OCI-LY1 (cell line): ENCODE measurements at regions not wholly inside any gene's neighbourhood (a gene's known extent, or its start where the extent isn't known, plus 50 kb on each side); places are given as distances from the start of the nearest gene placed in this dataset.

Source experiments
- H2AFZ ChIP-seq: fragments of 200-600 bp; sonication (generic), shearing (Covaris generic); 2 replicates; pipeline ENCODE4 v1.6.0; 2014; ENCODE audit warnings: antibody characterized with exemption, mild to moderate bottlenecking, low read length
- H3F3A ChIP-seq: fragments of 200-600 bp; sonication (generic), shearing (Covaris generic); 2 replicates; pipeline ENCODE4 v1.6.0; 2014; ENCODE audit warnings: mild to moderate bottlenecking, antibody characterized with exemption, low read length, moderate library complexity; ENCODE audit not compliant: insufficient read depth
- H3K27ac ChIP-seq: fragments of 200-600 bp; sonication (generic); 2 replicates; pipeline ENCODE4 v1.5.1; 2014; ENCODE audit warnings: low read length, mixed run types, mild to moderate bottlenecking, low read depth; ENCODE audit not compliant: poor library complexity, severe bottlenecking
- H3K27me3 ChIP-seq: fragments of 200-600 bp; sonication (generic); 2 replicates; pipeline ENCODE4 v1.6.0; 2014; ENCODE audit warnings: antibody characterized with exemption, mild to moderate bottlenecking, low read length, moderate library complexity; ENCODE audit not compliant: insufficient read depth
- H3K36me3 ChIP-seq: fragments of 200-600 bp; sonication (generic); 2 replicates; pipeline ENCODE4 v1.6.1; 2014; ENCODE audit warnings: mild to moderate bottlenecking, antibody characterized with exemption, low read length, moderate library complexity, mixed read lengths; ENCODE audit not compliant: insufficient read depth
- H3K4me1 ChIP-seq: fragments of 200-600 bp; sonication (generic); 2 replicates; pipeline ENCODE4 v1.5.1; 2014; ENCODE audit warnings: mild to moderate bottlenecking, low read length, moderate library complexity; ENCODE audit not compliant: insufficient read depth, severe bottlenecking
- H3K4me2 ChIP-seq: fragments of 200-600 bp; sonication (generic), shearing (Covaris generic); 2 replicates; pipeline ENCODE4 v1.6.1; 2014; ENCODE audit warnings: low read length
- H3K4me3 ChIP-seq: fragments of 200-600 bp; sonication (generic); 2 replicates; pipeline ENCODE4 v1.5.1; 2014; ENCODE audit warnings: low read length, low read depth, mild to moderate bottlenecking, mixed read lengths; ENCODE audit not compliant: poor library complexity, severe bottlenecking
- H3K79me2 ChIP-seq: fragments of 200-600 bp; shearing (Covaris generic); 2 replicates; pipeline ENCODE4 v1.6.1; 2016; ENCODE audit warnings: mixed run types, low read length, mixed read lengths; ENCODE audit not compliant: insufficient read depth
- H3K9ac ChIP-seq: fragments of 200-600 bp; sonication (generic), shearing (Covaris generic); 2 replicates; pipeline ENCODE4 v1.6.1; 2014; ENCODE audit warnings: mild to moderate bottlenecking, low read length, mixed read lengths
- H3K9me2 ChIP-seq: fragments of 200-600 bp; sonication (generic), shearing (Covaris generic); 2 replicates; pipeline ENCODE4 v1.6.1; 2014; ENCODE audit warnings: low read depth, mild to moderate bottlenecking, low read length, mixed read lengths
- H3K9me3 ChIP-seq: fragments of 200-600 bp; shearing (Covaris generic); 2 replicates; pipeline ENCODE4 v1.6.1; 2014; ENCODE audit warnings: low read length, mixed read lengths
- H4K20me1 ChIP-seq: fragments of 200-600 bp; sonication (generic), shearing (Covaris generic); 2 replicates; pipeline ENCODE4 v1.6.0; 2016; ENCODE audit warnings: mild to moderate bottlenecking, low read length; ENCODE audit not compliant: insufficient read depth
- CTCF ChIP-seq: fragments of 200-600 bp; sonication (generic), shearing (Covaris generic); IDR thresholded peaks from 2 replicates; pipeline ENCODE4 v1.5.1; 2017; ENCODE audit warnings: mild to moderate bottlenecking, antibody characterized with exemption, low read length, moderate library complexity, mixed read lengths
- EZH2 ChIP-seq: fragments of 200-600 bp; sonication (generic), shearing (Covaris generic); IDR thresholded peaks from 2 replicates; pipeline ENCODE4 v1.8.0; 2017; ENCODE audit warnings: borderline replicate concordance, mixed run types, mild to moderate bottlenecking, antibody characterized with exemption, low read length, moderate library complexity, mixed read lengths

- TF ChIP-seq EZH2 (no peak), CTCF (no peak)
- Histone ChIP-seq H3K9me3 (no peaks in the 10 kb centered on the region), H3F3A (no peaks in the 10 kb centered on the region), H3K36me3 (no peaks in the 10 kb centered on the region), H3K79me2 (no peaks in the 10 kb centered on the region), H3K4me3 (no peak overlapping the region), H3K9me2 (no peaks in the 10 kb centered on the region), H2AFZ (no peak overlapping the region), H3K4me2 (no peak overlapping the region), H3K27ac (no peak overlapping the region), H4K20me1 (no peaks in the 10 kb centered on the region), H3K4me1 (no peaks in the 10 kb centered on the region), H3K9ac (no peak overlapping the region), H3K27me3 (no peaks in the 10 kb centered on the region)
Measured at GRCh38 chr16:61057635-61058034, 978.6 kb downstream of the CDH8 start.

- Histone ChIP-seq H3K27ac (no peak overlapping the region), H3K36me3 (no peaks in the 10 kb centered on the region), H3K9me2 (no peaks in the 10 kb centered on the region), H3K79me2 (no peaks in the 10 kb centered on the region), H3K4me3 (no peak overlapping the region), H3K4me2 (no peak overlapping the region), H3K4me1 (no peaks in the 10 kb centered on the region), H2AFZ (no peak overlapping the region), H3K9me3 (no peaks in the 10 kb centered on the region), H4K20me1 (no peaks in the 10 kb centered on the region), H3F3A (no peaks in the 10 kb centered on the region), H3K9ac (no peak overlapping the region), H3K27me3 (no peaks in the 10 kb centered on the region)
- TF ChIP-seq CTCF, result no peak
- no peak for TF ChIP-seq EZH2
Measured at GRCh38 chr16:61050547-61050946, 985.7 kb downstream of the CDH8 start.

- Histone ChIP-seq H4K20me1 (no peaks in the 10 kb centered on the region), H3K79me2 (no peaks in the 10 kb centered on the region), H3K9me3 (no peaks in the 10 kb centered on the region), H3F3A (no peaks in the 10 kb centered on the region), H3K4me1 (no peaks in the 10 kb centered on the region), H3K9ac (no peak overlapping the region), H3K9me2 (no peaks in the 10 kb centered on the region), H2AFZ (no peak overlapping the region), H3K4me2 (no peak overlapping the region), H3K36me3 (no peaks in the 10 kb centered on the region), H3K4me3 (no peak overlapping the region), H3K27me3 (no peaks in the 10 kb centered on the region), H3K27ac (no peak overlapping the region)
- TF ChIP-seq CTCF, result no peak
- TF ChIP-seq EZH2, result no peak
Measured at GRCh38 chr16:61045931-61046330, 990.3 kb downstream of the CDH8 start.
